Fibroblast of the aortic adventitia (primary cell): ENCODE measurements at regions not wholly inside any gene's neighbourhood (a gene's known extent, or its start where the extent isn't known, plus 50 kb on each side); places are given as distances from the start of the nearest gene placed in this dataset.

Experiments used
- DNase-seq: peaks from one replicate; pipeline ENCODE4 v3.0.0-alpha.2; 2010; ENCODE audit warnings: low read depth
- H3K4me3 ChIP-seq: 2 replicates; pipeline ENCODE4 v1.5.1; 2011; ENCODE audit warnings: low read depth, mild to moderate bottlenecking, control low read depth, low read length, moderate library complexity
- CTCF ChIP-seq: IDR thresholded peaks from 2 replicates; pipeline ENCODE4 v1.5.1; 2011; ENCODE audit warnings: mild to moderate bottlenecking, low read length, control low read depth, inconsistent platforms; ENCODE audit not compliant: insufficient read depth

- no peak for TF ChIP-seq CTCF
- no peak overlapping the region for H3K4me3 ChIP-seq
- DNase-seq: no peak
These were observed 68.7 kb upstream of the GPM6B start for GRCh38 chrX:13885591-13885990.

- peak; percentile 43 for DNase-seq
- H3K4me3 ChIP-seq: no peak overlapping the region
- TF ChIP-seq CTCF: no peak
These were observed 59.8 kb upstream of the GPM6B start for GRCh38 chrX:13876652-13877051.

- no peak overlapping the region for H3K4me3 ChIP-seq
- TF ChIP-seq CTCF: no peak
- DNase-seq: peak; percentile 26
These were observed 58.7 kb upstream of the GPM6B start for GRCh38 chrX:13875572-13875971.

GRCh38 chrX:13868591-13868990 lies 51.7 kb upstream of the GPM6B start:
- H3K4me3 ChIP-seq: no peak overlapping the region
- TF ChIP-seq CTCF: no peak
- DNase-seq: peak; percentile 73
